ENCODE measurements at regions not wholly inside any gene's neighbourhood (a gene's known extent, or its start where the extent isn't known, plus 50 kb on each side); places are given as distances from the start of the nearest gene placed in this dataset.

DNA sequence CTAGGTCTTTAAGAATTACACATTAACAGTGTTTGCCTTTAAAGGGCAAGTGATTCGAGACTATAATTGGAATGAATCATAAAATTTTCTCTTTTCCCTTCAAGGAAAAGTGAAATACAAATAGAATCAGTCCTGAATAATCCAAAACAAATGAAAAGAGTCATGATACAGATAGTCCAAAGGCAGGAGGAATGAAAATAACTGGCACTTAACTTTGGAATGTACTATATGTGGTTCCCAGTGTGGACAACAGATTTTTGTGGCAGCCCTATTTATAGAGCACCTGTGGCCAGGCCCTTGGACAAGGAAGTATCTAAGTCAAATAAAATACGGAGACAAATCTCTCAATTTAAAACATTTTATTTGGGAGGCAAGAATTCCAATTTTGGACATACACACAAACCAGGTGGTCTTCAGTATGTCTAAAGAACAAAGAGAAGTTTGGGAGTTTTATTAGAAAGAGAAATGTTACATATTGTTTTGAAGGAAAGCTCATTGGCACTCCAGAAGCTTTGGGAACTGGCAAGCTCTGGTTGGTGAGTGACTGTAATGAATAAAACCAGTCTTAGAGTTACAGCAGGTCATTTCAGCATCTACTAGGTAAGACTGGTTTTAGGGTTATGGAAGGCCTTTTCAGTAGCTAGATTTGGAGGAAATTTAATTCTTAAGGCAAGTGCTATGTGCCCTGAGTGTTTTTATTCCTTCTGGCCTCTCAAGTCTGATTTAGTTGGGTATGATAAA, 116.0 kb upstream of the PAM start:
- no peak overlapping the region for H3K27ac ChIP-seq
- H3K36me3 ChIP-seq, result no peaks in the 10 kb centered on the region
- H3K27me3 ChIP-seq (ENCODE audit: insufficient read depth, low read depth, severe bottlenecking), result no peaks in the 10 kb centered on the region
- TF ChIP-seq, protein P1, sequence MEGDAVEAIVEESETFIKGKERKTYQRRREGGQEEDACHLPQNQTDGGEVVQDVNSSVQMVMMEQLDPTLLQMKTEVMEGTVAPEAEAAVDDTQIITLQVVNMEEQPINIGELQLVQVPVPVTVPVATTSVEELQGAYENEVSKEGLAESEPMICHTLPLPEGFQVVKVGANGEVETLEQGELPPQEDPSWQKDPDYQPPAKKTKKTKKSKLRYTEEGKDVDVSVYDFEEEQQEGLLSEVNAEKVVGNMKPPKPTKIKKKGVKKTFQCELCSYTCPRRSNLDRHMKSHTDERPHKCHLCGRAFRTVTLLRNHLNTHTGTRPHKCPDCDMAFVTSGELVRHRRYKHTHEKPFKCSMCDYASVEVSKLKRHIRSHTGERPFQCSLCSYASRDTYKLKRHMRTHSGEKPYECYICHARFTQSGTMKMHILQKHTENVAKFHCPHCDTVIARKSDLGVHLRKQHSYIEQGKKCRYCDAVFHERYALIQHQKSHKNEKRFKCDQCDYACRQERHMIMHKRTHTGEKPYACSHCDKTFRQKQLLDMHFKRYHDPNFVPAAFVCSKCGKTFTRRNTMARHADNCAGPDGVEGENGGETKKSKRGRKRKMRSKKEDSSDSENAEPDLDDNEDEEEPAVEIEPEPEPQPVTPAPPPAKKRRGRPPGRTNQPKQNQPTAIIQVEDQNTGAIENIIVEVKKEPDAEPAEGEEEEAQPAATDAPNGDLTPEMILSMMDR (IDR thresholded peaks at IDR 0.05; ENCODE audit: low read depth, low read length), result no peak
- no peak for DNase-seq
- H3K9me3 ChIP-seq (ENCODE audit: severe bottlenecking), result no peaks in the 10 kb centered on the region
- H3K4me3 ChIP-seq (ENCODE audit: low read depth, low read length), result no peak overlapping the region

DNA sequence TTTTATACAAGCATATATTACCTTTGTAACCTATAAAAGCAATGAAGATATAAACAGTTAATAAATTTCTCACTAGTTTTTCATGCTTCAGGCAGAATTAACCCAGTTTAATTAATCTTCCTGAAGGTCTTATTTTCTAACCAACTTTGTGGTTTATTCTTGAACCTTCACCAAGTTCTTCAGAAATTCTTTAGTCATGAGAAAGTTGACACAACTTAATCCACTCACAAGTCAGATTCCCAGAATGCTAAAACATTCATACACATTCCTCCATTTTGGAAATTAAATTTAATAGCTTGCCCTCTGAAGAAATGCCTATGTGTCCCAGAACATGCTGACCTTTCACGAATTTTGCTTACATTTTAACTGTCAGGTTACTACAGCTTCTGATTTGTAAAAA, 105.4 kb upstream of the PAM start:
- H3K27me3 ChIP-seq (ENCODE audit: insufficient read depth, low read depth, severe bottlenecking), result no peaks in the 10 kb centered on the region
- H3K36me3 ChIP-seq, result no peaks in the 10 kb centered on the region
- no peak for DNase-seq
- TF ChIP-seq, protein P1 (IDR thresholded peaks at IDR 0.05; ENCODE audit: low read depth, low read length), result no peak
- no peak overlapping the region for H3K4me3 ChIP-seq (ENCODE audit: low read depth, low read length)
- H3K9me3 ChIP-seq (ENCODE audit: severe bottlenecking), result no peaks in the 10 kb centered on the region
- no peak overlapping the region for H3K27ac ChIP-seq

DNA sequence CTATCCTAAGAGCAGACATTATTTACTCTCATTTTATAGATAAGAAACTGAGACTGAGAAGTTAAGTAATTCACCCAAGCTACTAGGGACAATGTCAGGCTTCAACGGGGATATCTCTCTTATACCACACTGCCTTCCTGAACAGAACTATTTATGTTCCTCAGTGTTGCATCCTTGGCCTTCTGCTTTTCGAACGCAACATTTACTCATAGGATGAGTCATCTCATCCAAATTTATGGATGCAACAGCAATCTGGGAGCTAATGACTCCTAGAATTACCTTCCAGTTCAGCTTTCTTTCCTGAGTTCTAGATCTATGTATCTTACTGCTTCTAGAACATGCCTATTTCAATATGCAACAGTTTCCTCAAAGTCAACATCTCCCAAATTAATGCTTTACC, 103.6 kb upstream of the PAM start:
- TF ChIP-seq, protein P1 (IDR thresholded peaks at IDR 0.05; ENCODE audit: low read depth, low read length), result no peak
- H3K27me3 ChIP-seq (ENCODE audit: insufficient read depth, low read depth, severe bottlenecking), result no peaks in the 10 kb centered on the region
- no peak overlapping the region for H3K27ac ChIP-seq
- H3K36me3 ChIP-seq, result no peaks in the 10 kb centered on the region
- DNase-seq, result no peak
- no peaks in the 10 kb centered on the region for H3K9me3 ChIP-seq (ENCODE audit: severe bottlenecking)
- H3K4me3 ChIP-seq (ENCODE audit: low read depth, low read length), result no peak overlapping the region

DNA sequence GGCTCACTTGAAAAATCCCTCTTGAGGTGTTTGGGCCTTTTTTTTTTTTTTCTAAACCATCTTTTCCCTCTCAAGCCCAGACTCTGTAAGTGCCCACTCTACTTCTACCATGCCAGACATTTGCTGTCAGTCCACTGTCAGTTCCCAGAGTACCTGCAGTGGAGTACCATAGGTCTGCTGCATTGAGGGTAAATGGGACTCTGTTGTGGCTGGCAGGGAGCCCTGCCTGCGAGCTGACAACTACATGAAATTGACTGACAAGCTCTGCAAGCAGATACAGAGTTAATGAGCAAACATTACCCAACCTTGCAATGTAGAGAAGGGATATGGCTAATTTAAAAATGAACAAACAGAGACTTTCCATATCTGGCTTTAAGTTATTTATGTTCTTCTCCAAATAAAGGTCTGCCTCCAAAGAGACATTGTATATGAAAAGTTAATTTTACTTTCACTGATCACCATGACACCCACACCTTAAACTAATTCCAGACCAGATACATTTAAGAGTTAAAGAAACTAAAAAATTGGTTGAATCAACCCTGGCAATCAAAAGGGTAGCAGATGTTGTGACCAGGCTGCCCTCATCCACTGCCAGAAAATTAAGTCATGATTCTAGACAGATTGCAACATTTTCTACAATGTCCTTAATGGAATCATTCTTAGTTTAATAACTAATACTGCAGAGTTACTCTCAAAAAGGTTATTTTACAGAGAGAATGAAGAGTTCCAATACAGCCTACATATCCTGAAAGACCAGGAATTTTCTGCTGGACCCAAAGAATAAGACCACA, 100.4 kb upstream of the PAM start:
- Histone ChIP-seq H3K27me3 (ENCODE audit: insufficient read depth, low read depth, severe bottlenecking) (no peaks in the 10 kb centered on the region), H3K27ac (no peak overlapping the region), H3K36me3 (no peaks in the 10 kb centered on the region), H3K4me3 (ENCODE audit: low read depth, low read length) (no peak overlapping the region), H3K9me3 (ENCODE audit: severe bottlenecking) (no peaks in the 10 kb centered on the region)
- DNase-seq, result no peak
- TF ChIP-seq, protein P1 (IDR thresholded peaks at IDR 0.05; ENCODE audit: low read depth, low read length), result no peak

DNA sequence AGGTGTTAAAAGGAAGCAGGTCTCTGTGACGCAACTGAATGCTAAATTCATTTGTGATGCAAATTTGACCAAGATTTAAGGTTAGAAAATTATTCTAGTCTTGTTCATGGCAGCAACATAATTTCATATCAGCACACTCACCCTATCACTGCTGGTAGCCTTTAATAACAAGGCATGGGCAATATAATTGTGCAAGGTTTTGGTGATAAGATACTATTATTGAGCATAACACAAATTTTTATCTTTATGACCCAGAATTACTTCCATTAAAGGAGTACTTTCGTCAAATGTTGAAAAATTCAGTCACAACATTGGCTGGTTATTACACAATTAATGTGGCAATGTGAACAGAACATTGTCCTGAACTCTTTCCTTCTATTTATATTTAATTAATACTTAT, 96.0 kb upstream of the PAM start:
- DNase-seq, result no peak
- Histone ChIP-seq H3K27ac (no peak overlapping the region), H3K27me3 (ENCODE audit: insufficient read depth, low read depth, severe bottlenecking) (no peaks in the 10 kb centered on the region), H3K36me3 (no peaks in the 10 kb centered on the region), H3K4me3 (ENCODE audit: low read depth, low read length) (no peak overlapping the region), H3K9me3 (ENCODE audit: severe bottlenecking) (no peaks in the 10 kb centered on the region)
- TF ChIP-seq, protein P1 (IDR thresholded peaks at IDR 0.05; ENCODE audit: low read depth, low read length), result no peak

Measured in WERI-Rb-1 (cell line).